GM10266 (cell line): ENCODE measurements at regions not wholly inside any gene's neighbourhood (a gene's known extent, or its start where the extent isn't known, plus 50 kb on each side); places are given as distances from the start of the nearest gene placed in this dataset.

Source experiments
- DNase-seq: peaks from one replicate; pipeline ENCODE4 v3.0.0; 2012; ENCODE audit errors: extremely low spot score
- CTCF ChIP-seq: IDR thresholded peaks from 2 replicates; pipeline ENCODE4 v1.5.1; 2012; ENCODE audit warnings: mild to moderate bottlenecking, low read depth; ENCODE audit not compliant: control insufficient read depth, insufficient read depth; ENCODE audit errors: missing control alignments

GRCh38 chr3:177608443-177608842 lies 411.2 kb upstream of the TBL1XR1 start:
- no peak for DNase-seq
- no peak for TF ChIP-seq CTCF

- DNase-seq, result no peak
- TF ChIP-seq CTCF, result no peak
Measured at GRCh38 chr3:177609613-177610012, 412.3 kb upstream of the TBL1XR1 start.

GRCh38 chr3:177610262-177610661 lies 413.0 kb upstream of the TBL1XR1 start:
- DNase-seq, result no peak
- no peak for TF ChIP-seq CTCF

GRCh38 chr3:177610686-177611633 lies 413.7 kb upstream of the TBL1XR1 start:
- TF ChIP-seq CTCF, result no peak
- DNase-seq, result no peak

- no peak for TF ChIP-seq CTCF
- DNase-seq, result no peak
Measured at GRCh38 chr3:177611752-177612334, 414.6 kb upstream of the TBL1XR1 start.

- TF ChIP-seq CTCF, result no peak
- DNase-seq, result no peak
Measured at GRCh38 chr3:177613901-177614300, 416.6 kb upstream of the TBL1XR1 start.

GRCh38 chr3:177615015-177615414 lies 417.7 kb upstream of the TBL1XR1 start:
- no peak for DNase-seq
- no peak for TF ChIP-seq CTCF
